HepG2 (cell line): ENCODE measurements at regions not wholly inside any gene's neighbourhood (a gene's known extent, or its start where the extent isn't known, plus 50 kb on each side); places are given as distances from the start of the nearest gene placed in this dataset.

Source experiments
- ATAC-seq: fragments of 200-7000 bp; cut with Tn5 transposase; 3 replicates; pipeline ENCODE4 v1.9.1; 2020; ENCODE audit warnings: mild to moderate bottlenecking, moderate library complexity
- BruUV-seq: library from RNA; stranded (reverse); fragments of 400-500 nt; replicated peaks from 2 replicates; lab custom pipeline; 2021; lab: Mats Ljungman, UMichigan
- CTCF ChIA-PET: fragments of 300-600 bp; formaldehyde crosslinking; extraction: SDS; loops from one replicate; lab custom pipeline; 2021; ENCODE audit warnings: low total read pairs, inconsistent platforms, low intra/inter-chr PET ratio; lab: Yijun Ruan, JAX
- POLR2A ChIA-PET: fragments of 350-600 bp; sonication (Branson Sonifier 250); formaldehyde crosslinking; loops from one replicate; lab custom pipeline; 2020; ENCODE audit warnings: antibody characterized with exemption, inconsistent platforms; lab: Yijun Ruan, JAX
- DNase-seq: peaks from one replicate; pipeline ENCODE4 v3.0.0-alpha.2; 2015; ENCODE audit warnings: low spot score
- FAIRE-seq: peaks from 3 replicates; lab custom pipeline; 2011; peaks lifted over from hg19 to GRCh38; lab: Jason Lieb, UNC
- H2AFZ ChIP-seq: one replicate; pipeline ENCODE4 v1.6.1; 2011; ENCODE audit warnings: low read length, inconsistent platforms
- H3K27ac ChIP-seq: fragments of 300-600 bp; 3 replicates; pipeline ENCODE4 v1.8.0; 2011; ENCODE audit warnings: mixed run types, mild to moderate bottlenecking, mixed read lengths, low read length, inconsistent platforms; ENCODE audit not compliant: insufficient read depth; ENCODE audit errors: extremely low read length
- H3K27me3 ChIP-seq, 2 experiments: fragments of 200-600 bp in 1 of 2; 2 replicates in 1 of 2; 3 replicates in 1 of 2; pipeline versions ENCODE4 v1.6.0 to v1.8.0; 2011; ENCODE audit warnings: low read length in 2 of 2, mild to moderate bottlenecking in 2 of 2, moderate library complexity in 2 of 2, inconsistent platforms in 1 of 2; ENCODE audit not compliant: insufficient read depth in 2 of 2, control insufficient read depth in 1 of 2
- H3K36me3 ChIP-seq, 2 experiments: fragments of 200-600 bp in 1 of 2; replicated peaks in 1 of 2; 2 replicates in 1 of 2; 3 replicates in 1 of 2; pipeline versions ENCODE4 v1.5.1 to v1.8.0; 2011; ENCODE audit warnings: low read length in 2 of 2, inconsistent platforms in 1 of 2; ENCODE audit not compliant: insufficient read depth in 2 of 2, control insufficient read depth in 1 of 2
- H3K4me1 ChIP-seq: 2 replicates; pipeline ENCODE4 v1.5.1; 2012; ENCODE audit warnings: low read length, inconsistent platforms; ENCODE audit not compliant: insufficient read depth
- H3K4me2 ChIP-seq: 2 replicates; pipeline ENCODE4 v1.6.0; 2011; ENCODE audit warnings: low read depth, low read length, inconsistent platforms
- H3K4me3 ChIP-seq, 3 experiments: fragments of 200-600 bp in 1 of 3; sonication (generic), shearing (Covaris generic) in 1 of 3; replicated peaks in 1 of 3; 2 replicates each; pipeline ENCODE4 v1.5.1; 2011 to 2016; ENCODE audit warnings: low read length in 3 of 3, inconsistent platforms in 2 of 3, low read depth in 2 of 3, mild to moderate bottlenecking in 2 of 3, control low read depth in 1 of 3, mixed read lengths in 1 of 3; ENCODE audit not compliant: insufficient read depth in 1 of 3
- H3K79me2 ChIP-seq: one replicate; pipeline ENCODE4 v1.6.1; 2011; ENCODE audit warnings: low read length, inconsistent platforms; ENCODE audit not compliant: insufficient read depth
- H3K9ac ChIP-seq: 2 replicates; pipeline ENCODE4 v1.6.0; 2011; ENCODE audit warnings: mild to moderate bottlenecking, low read depth, low read length, inconsistent platforms; ENCODE audit not compliant: insufficient read depth
- H3K9me3 ChIP-seq: 2 replicates; pipeline ENCODE4 v1.5.1; 2012; ENCODE audit warnings: mild to moderate bottlenecking, low read length
- H4K20me1 ChIP-seq: 2 replicates; pipeline ENCODE4 v1.6.0; 2011; ENCODE audit warnings: inconsistent platforms, mild to moderate bottlenecking, low read length, moderate library complexity; ENCODE audit not compliant: insufficient read depth
- AKNA ChIP-seq: sonication (generic); formaldehyde crosslinking; IDR thresholded peaks from 2 replicates; pipeline ENCODE4 v1.4.0; 2020; ENCODE audit warnings: missing genetic modification reagents, borderline replicate concordance
- FOXK2 ChIP-seq: fragments of 450-650 bp; IDR thresholded peaks from 2 replicates; pipeline ENCODE4 v1.6.1; 2016
- GABPB1 ChIP-seq: IDR thresholded peaks from 2 replicates; pipeline ENCODE4 v1.6.1; 2016; ENCODE audit warnings: mild to moderate bottlenecking, missing genetic modification reagents, moderate library complexity, missing compliant biosample characterization
- HNF4G ChIP-seq, 2 experiments: sonication (generic) in 1 of 2; formaldehyde crosslinking in 1 of 2; IDR thresholded peaks; 2 replicates each; pipeline versions ENCODE4 v1.4.0 to v1.6.1; 2011 to 2020; ENCODE audit warnings: borderline replicate concordance in 2 of 2, low read depth in 2 of 2, mild to moderate bottlenecking in 2 of 2, low read length in 1 of 2, missing genetic modification reagents in 1 of 2, moderate library complexity in 1 of 2
- PRDM4 ChIP-seq: sonication (generic); formaldehyde crosslinking; IDR thresholded peaks from 2 replicates; pipeline ENCODE4 v1.9.0; 2021; ENCODE audit warnings: missing genetic modification reagents, borderline replicate concordance
- SNRNP70 ChIP-seq: fragments of 200-400 bp; formaldehyde crosslinking; IDR thresholded peaks from 2 replicates; pipeline ENCODE4 v1.6.1; 2017; ENCODE audit warnings: mild to moderate bottlenecking, low read depth, low read length, moderate library complexity
- ZNF263 ChIP-seq: sonication (generic); formaldehyde crosslinking; IDR thresholded peaks from 2 replicates; pipeline ENCODE4 v1.4.0; 2020; ENCODE audit warnings: missing genetic modification reagents
- ZNF333 ChIP-seq: sonication (generic); formaldehyde crosslinking; IDR thresholded peaks from 2 replicates; pipeline ENCODE4 v1.4.0; 2020; ENCODE audit warnings: mild to moderate bottlenecking, missing genetic modification reagents, borderline replicate concordance
- ZNF335 ChIP-seq: sonication (generic); formaldehyde crosslinking; IDR thresholded peaks from 2 replicates; pipeline ENCODE4 v1.4.0; 2020; ENCODE audit warnings: missing genetic modification reagents
- WGBS: methylation state at CpG from one replicate; pipeline ENCODE4 v1.1.6; 2017; ENCODE audit warnings: low lambda C conversion rate; 5-methylcytosine and 5-hydroxymethylcytosine counted together
- in situ Hi-C: cut with HindIII; loops from 2 replicates; pipeline ENCODE4 v1.10.0; 2017; ENCODE audit warnings: low pct_unique_long_range_greater_than_20kb; ENCODE audit not compliant: extremely low pct_ligation_motif_present
- intact Hi-C: fragments of 100-400 bp; cut with micrococcal nuclease; formaldehyde crosslinking; loops from one replicate; pipeline ENCODE4 v1.10.0; 2022; ENCODE audit not compliant: unreplicated experiment

- BruUV-seq, result no TSS peak
- H3K9me3 ChIP-seq, result no peaks in the 10 kb centered on the region
- DNase-seq (no peak), FAIRE-seq (no peak), ATAC-seq (no peak)
- no peaks in the 10 kb centered on the region for H3K4me1 ChIP-seq
- no peaks in the 10 kb centered on the region for H4K20me1 ChIP-seq
- 0% methylated on average over 1 of the region's 1 CpG for WGBS
- ChIA-PET CTCF (no interaction called here), POLR2A (no interaction called here)
- no peak for TF ChIP-seq FOXK2
- no peak for TF ChIP-seq SNRNP70
- no peak overlapping the region for H2AFZ ChIP-seq
- H3K4me3 ChIP-seq, result no peak overlapping the region
- intact Hi-C loops (loop anchor here (10.0 kb wide), 1 partner anchor 363 kb away; no protein-coding TSS in a partner anchor), in situ Hi-C loops (no loop called here)
- no peaks in the 10 kb centered on the region for H3K79me2 ChIP-seq
- no peaks in the 10 kb centered on the region for H3K36me3 ChIP-seq
- no peak overlapping the region for H3K9ac ChIP-seq
- H3K4me2 ChIP-seq, result no peak overlapping the region
- H3K27ac ChIP-seq, result no peak overlapping the region
- no peaks in the 10 kb centered on the region for H3K27me3 ChIP-seq
Observed at GRCh38 chr3:59578129-59578528, 528.3 kb upstream of the CFAP20DC start.

- in situ Hi-C loops, result no loop called here
Observed at GRCh38 chr3:59576606-59577005, 526.8 kb upstream of the CFAP20DC start.

More at GRCh38 chr3:59576606-59577005, 526.8 kb upstream of the CFAP20DC start:
- no peak overlapping the region for H3K27ac ChIP-seq
- no peaks in the 10 kb centered on the region for H4K20me1 ChIP-seq
- H3K4me1 ChIP-seq, result no peaks in the 10 kb centered on the region
- intact Hi-C loops, result loop anchor here (10.0 kb wide), 1 partner anchor 362 kb away; no protein-coding TSS in a partner anchor
- WGBS, result 23% methylated on average over 3 of the region's 3 CpGs
- no TSS peak for BruUV-seq
- ATAC-seq, result no peak
- DNase-seq, result no peak
- no peak overlapping the region for H3K4me2 ChIP-seq
- ChIA-PET POLR2A (no interaction called here), CTCF (interaction anchor here (3.2 kb wide), 1 partner anchor 280 kb away, joined by 42 read pairs; no protein-coding TSS in a partner anchor)
- TF ChIP-seq ZNF333 (CRISPR knock-in tag) (no peak), AKNA (CRISPR knock-in tag) (no peak), ZNF263 (no peak), PRDM4 (no peak), ZNF335 (CRISPR knock-in tag) (no peak), GABPB1 (no peak), HNF4G (IDR thresholded peaks at IDR 0.05; ENCODE audit: borderline replicate concordance, low read depth, low read length) (no peak), HNF4G (CRISPR knock-in tag; IDR thresholded peaks at IDR 0.05; ENCODE audit: borderline replicate concordance, low read depth) (no peak)
- no peak overlapping the region for H3K9ac ChIP-seq
- H3K9me3 ChIP-seq, result no peaks in the 10 kb centered on the region
- no peak for FAIRE-seq
- H2AFZ ChIP-seq, result no peak overlapping the region
- H3K36me3 ChIP-seq, result no peaks in the 10 kb centered on the region
- no peaks in the 10 kb centered on the region for H3K27me3 ChIP-seq
- H3K79me2 ChIP-seq, result no peaks in the 10 kb centered on the region
- no peak overlapping the region for H3K4me3 ChIP-seq
